ENCODE measurements at regions not wholly inside any gene's neighbourhood (a gene's known extent, or its start where the extent isn't known, plus 50 kb on each side); places are given as distances from the start of the nearest gene placed in this dataset.
A peak's percentile ranks its signal among the peaks of the same experiment; 100 is the strongest.

DNA sequence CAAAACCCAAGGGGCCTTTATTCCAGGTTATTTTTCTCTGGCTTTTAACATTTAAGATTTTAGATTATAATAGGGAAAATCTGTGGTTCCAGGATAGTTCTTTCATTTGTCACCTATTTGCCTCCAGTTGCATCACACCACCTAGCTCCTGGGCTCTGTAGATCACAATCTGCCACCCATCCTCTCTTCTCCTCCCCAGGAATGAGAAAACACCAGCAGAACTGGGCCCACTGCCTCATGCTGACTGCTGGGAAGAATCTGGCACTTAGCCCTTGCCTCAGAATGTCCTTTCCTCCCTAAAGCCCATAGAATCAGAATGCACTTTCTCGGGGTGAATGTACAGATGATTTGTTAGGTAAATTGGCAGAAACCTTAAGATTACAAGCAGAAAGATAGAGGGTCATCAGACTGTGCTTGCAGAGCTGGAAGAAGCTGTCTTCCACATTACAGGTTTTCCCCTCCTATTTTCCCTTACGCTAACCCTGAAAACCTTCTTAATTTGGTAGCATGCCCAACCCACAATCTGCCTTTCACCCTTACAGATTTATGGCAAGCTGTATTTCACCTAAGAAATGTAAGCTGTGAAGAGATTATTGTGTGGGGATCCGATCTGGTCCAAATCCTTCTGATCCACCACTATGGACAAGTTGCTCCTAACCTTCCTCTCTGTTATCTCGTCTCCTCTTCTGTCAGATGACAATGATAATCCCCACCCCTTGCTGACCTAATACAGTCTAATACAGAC lies 72.6 kb downstream of the LRRC30 start:
- TF ChIP-seq, protein P1, sequence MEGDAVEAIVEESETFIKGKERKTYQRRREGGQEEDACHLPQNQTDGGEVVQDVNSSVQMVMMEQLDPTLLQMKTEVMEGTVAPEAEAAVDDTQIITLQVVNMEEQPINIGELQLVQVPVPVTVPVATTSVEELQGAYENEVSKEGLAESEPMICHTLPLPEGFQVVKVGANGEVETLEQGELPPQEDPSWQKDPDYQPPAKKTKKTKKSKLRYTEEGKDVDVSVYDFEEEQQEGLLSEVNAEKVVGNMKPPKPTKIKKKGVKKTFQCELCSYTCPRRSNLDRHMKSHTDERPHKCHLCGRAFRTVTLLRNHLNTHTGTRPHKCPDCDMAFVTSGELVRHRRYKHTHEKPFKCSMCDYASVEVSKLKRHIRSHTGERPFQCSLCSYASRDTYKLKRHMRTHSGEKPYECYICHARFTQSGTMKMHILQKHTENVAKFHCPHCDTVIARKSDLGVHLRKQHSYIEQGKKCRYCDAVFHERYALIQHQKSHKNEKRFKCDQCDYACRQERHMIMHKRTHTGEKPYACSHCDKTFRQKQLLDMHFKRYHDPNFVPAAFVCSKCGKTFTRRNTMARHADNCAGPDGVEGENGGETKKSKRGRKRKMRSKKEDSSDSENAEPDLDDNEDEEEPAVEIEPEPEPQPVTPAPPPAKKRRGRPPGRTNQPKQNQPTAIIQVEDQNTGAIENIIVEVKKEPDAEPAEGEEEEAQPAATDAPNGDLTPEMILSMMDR (IDR thresholded peaks at IDR 0.05; ENCODE audit: unreplicated experiment), result no peak
- H3K9me3 Mint-ChIP-seq, result peaks cover 21% of the 10 kb centered on the region
- DNase-seq (ENCODE audit: low spot score in 2 of 2, unreplicated experiment in 2 of 2), result no peak
- H3K4me1 Mint-ChIP-seq, result peaks cover 12% of the 10 kb centered on the region
- peaks cover 8% of the 10 kb centered on the region for H3K36me3 Mint-ChIP-seq
- peak overlapping the region; percentile 68 for H3K27ac Mint-ChIP-seq
- no peaks in the 10 kb centered on the region for H3K27me3 Mint-ChIP-seq (ENCODE audit: low read depth)
- no peak overlapping the region for H3K4me3 Mint-ChIP-seq

DNA sequence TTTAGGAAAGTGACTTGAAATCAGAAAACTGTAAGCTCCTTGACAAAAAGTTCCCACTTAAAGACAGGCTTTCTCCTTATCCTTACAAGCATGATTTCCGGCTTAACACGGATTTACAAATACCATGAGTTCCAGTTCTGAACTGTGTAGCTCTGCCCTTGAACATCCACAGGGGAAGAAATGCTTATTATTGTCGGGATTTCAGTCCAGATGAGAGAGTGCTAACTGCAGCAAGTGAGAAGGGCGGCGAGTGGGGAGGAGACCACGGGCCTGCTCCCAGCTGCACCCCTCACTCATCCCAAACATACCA lies 73.1 kb downstream of the LRRC30 start:
- Mint-ChIP-seq H3K4me1 (peaks cover 12% of the 10 kb centered on the region), H3K36me3 (peaks cover 8% of the 10 kb centered on the region), H3K27me3 (ENCODE audit: low read depth) (no peaks in the 10 kb centered on the region), H3K9me3 (peaks cover 16% of the 10 kb centered on the region), H3K4me3 (no peak overlapping the region), H3K27ac (peak overlapping the region; percentile 68)
- TF ChIP-seq, protein P1 (IDR thresholded peaks at IDR 0.05; ENCODE audit: unreplicated experiment), result no peak
- DNase-seq (ENCODE audit: low spot score in 2 of 2, unreplicated experiment in 2 of 2), result no peak

DNA sequence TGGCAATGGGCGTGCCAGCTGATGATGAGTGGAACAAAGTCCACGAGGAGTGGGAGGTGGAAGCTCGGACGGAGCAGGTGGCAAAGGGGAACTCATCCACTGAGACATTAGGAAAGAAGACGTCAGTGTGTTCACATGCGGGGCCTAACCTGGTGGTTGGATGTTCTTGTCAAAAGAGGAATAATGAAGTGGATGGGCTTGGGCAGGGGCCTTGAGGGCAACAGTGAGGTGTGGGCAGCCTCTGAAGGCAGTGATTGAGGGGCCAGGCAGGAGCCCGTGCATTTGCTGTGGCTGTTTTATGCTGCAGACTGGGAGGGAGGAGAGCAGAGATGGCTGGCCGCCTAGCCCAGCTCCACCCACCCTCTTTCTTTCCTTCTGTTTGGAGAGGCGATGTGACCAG lies 74.5 kb downstream of the LRRC30 start:
- H3K9me3 Mint-ChIP-seq, result peaks cover 5% of the 10 kb centered on the region
- no peak for DNase-seq (ENCODE audit: low spot score in 2 of 2, unreplicated experiment in 2 of 2)
- H3K36me3 Mint-ChIP-seq, result peaks cover 2% of the 10 kb centered on the region
- peaks cover 12% of the 10 kb centered on the region for H3K4me1 Mint-ChIP-seq
- H3K4me3 Mint-ChIP-seq, result no peak overlapping the region
- H3K27ac Mint-ChIP-seq, result no peak overlapping the region
- no peaks in the 10 kb centered on the region for H3K27me3 Mint-ChIP-seq (ENCODE audit: low read depth)
- TF ChIP-seq, protein P1 (IDR thresholded peaks at IDR 0.05; ENCODE audit: unreplicated experiment), result no peak

DNA sequence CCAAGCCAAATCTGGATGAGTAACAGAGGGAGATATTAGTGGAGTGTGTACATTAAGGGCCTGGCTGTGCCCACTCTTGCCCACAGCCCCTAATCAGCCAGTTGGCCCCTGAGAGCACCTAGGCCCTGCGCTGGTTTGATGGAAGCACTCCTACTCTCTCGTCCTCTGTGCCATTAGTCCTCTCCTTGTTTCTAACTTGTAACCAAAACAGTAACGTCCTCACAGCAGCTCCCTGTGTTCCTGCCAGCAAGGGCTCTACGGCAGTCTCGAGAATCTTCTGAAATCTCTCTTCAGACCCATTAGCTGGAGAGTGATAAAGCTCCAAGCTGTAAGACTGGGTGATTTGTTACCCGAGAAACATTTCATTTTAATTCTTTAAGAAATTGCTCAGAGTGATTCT lies 76.1 kb downstream of the LRRC30 start:
- H3K27ac Mint-ChIP-seq, result no peak overlapping the region
- no peak overlapping the region for H3K4me3 Mint-ChIP-seq
- peaks cover 12% of the 10 kb centered on the region for H3K4me1 Mint-ChIP-seq
- TF ChIP-seq, protein P1 (IDR thresholded peaks at IDR 0.05; ENCODE audit: unreplicated experiment), result no peak
- H3K9me3 Mint-ChIP-seq, result peaks cover 8% of the 10 kb centered on the region
- no peak for DNase-seq (ENCODE audit: low spot score in 2 of 2, unreplicated experiment in 2 of 2)
- no peaks in the 10 kb centered on the region for H3K36me3 Mint-ChIP-seq
- H3K27me3 Mint-ChIP-seq (ENCODE audit: low read depth), result peaks cover 8% of the 10 kb centered on the region

DNA sequence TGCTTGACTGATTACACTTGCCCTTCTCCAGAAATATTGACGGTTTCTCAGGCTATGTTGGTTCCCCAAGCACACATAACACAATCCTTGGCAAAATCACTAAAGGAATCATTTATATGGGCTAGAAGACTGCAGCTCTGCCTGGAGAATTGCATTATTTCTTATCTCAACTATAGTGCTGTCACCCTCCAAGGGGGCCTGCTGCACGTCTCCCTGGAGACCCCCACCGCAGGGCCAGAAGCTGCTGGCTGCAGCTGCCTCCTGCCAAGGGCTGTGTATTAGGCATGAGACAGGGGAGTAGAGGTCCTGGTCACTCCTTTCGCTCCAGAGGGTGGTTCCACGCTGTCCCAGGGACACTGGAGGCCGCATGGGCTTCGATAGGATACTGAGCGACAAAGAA lies 76.6 kb downstream of the LRRC30 start:
- H3K4me3 Mint-ChIP-seq, result no peak overlapping the region
- H3K27ac Mint-ChIP-seq, result no peak overlapping the region
- no peak for DNase-seq (ENCODE audit: low spot score in 2 of 2, unreplicated experiment in 2 of 2)
- H3K9me3 Mint-ChIP-seq, result peaks cover 12% of the 10 kb centered on the region
- H3K4me1 Mint-ChIP-seq, result peaks cover 12% of the 10 kb centered on the region
- H3K27me3 Mint-ChIP-seq (ENCODE audit: low read depth), result peaks cover 10% of the 10 kb centered on the region
- H3K36me3 Mint-ChIP-seq, result no peaks in the 10 kb centered on the region
- TF ChIP-seq, protein P1 (IDR thresholded peaks at IDR 0.05; ENCODE audit: unreplicated experiment), result no peak

All from mesothelial cell of epicardium (in vitro differentiated cells).